IgD-negative memory B cell (primary cell): ENCODE measurements at regions not wholly inside any gene's neighbourhood (a gene's known extent, or its start where the extent isn't known, plus 50 kb on each side); places are given as distances from the start of the nearest gene placed in this dataset.

Experiments used
- H3K27ac Mint-ChIP-seq, 3 donors: one replicate each; pipeline ENCODE4 v1.8.0; 2020 to 2022; ENCODE audit warnings: mild to moderate bottlenecking in 3 of 3, mixed read lengths in 3 of 3, moderate library complexity in 1 of 3
- H3K27me3 Mint-ChIP-seq: one replicate; pipeline ENCODE4 v1.8.0; 2021; ENCODE audit warnings: mixed read lengths
- H3K36me3 Mint-ChIP-seq: one replicate; pipeline ENCODE4 v1.8.0; 2020; ENCODE audit warnings: mild to moderate bottlenecking, mixed read lengths
- H3K4me1 Mint-ChIP-seq, 3 donors: one replicate each; pipeline ENCODE4 v1.8.0; 2020 to 2022; ENCODE audit warnings: mixed read lengths in 3 of 3, mild to moderate bottlenecking in 1 of 3
- H3K4me3 Mint-ChIP-seq, 4 donors: one replicate each; pipeline ENCODE4 v1.8.0; 2020 to 2022; ENCODE audit warnings: mild to moderate bottlenecking in 4 of 4, mixed read lengths in 4 of 4, moderate library complexity in 3 of 4
- H3K9me3 Mint-ChIP-seq, 3 donors: one replicate each; pipeline ENCODE4 v1.8.0; 2020 to 2021; ENCODE audit warnings: mixed read lengths in 3 of 3, mild to moderate bottlenecking in 1 of 3

DNA sequence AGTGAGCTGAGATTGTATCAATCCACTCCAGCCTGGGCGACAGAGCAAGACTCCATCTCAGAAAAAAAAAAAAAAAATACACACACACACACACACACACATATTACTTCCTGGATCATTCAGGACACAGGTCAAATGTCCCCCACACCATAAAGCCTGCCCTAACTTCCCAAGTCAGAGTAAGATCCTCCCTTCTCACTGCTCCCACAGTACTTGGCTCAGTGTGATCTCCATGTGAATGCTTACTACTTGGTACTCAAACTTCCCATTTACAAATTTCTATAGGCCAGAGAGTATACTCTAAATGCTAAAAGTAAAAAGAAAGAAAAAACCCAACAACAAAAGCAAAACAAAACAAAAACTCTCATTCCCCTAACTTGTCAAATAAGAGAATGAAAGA lies 386.8 kb downstream of the SLITRK6 start:
- peaks cover 0 to 3% (median 0%) of the 10 kb centered on the region in 3 donors for H3K9me3 Mint-ChIP-seq
- H3K4me1 Mint-ChIP-seq = no peaks in the 10 kb centered on the region
- H3K27me3 Mint-ChIP-seq = no peaks in the 10 kb centered on the region
- H3K27ac Mint-ChIP-seq = no peak overlapping the region
- H3K36me3 Mint-ChIP-seq = no peaks in the 10 kb centered on the region
- H3K4me3 Mint-ChIP-seq = no peak overlapping the region

- H3K27ac Mint-ChIP-seq = no peak overlapping the region
These were observed 387.6 kb downstream of the SLITRK6 start for GRCh38 chr13:85411591-85411990.

GRCh38 chr13:85408415-85408814 lies 390.8 kb downstream of the SLITRK6 start:
- H3K4me3 Mint-ChIP-seq = no peak overlapping the region
- H3K36me3 Mint-ChIP-seq = no peaks in the 10 kb centered on the region
- H3K27me3 Mint-ChIP-seq = no peaks in the 10 kb centered on the region
- no peak overlapping the region for H3K27ac Mint-ChIP-seq
- H3K4me1 Mint-ChIP-seq = no peaks in the 10 kb centered on the region
- H3K9me3 Mint-ChIP-seq = peaks cover 0 to 3% (median 0%) of the 10 kb centered on the region in 3 donors

More at GRCh38 chr13:85411591-85411990, 387.6 kb downstream of the SLITRK6 start:
- Mint-ChIP-seq H3K4me3 (no peak overlapping the region), H3K4me1 (no peaks in the 10 kb centered on the region), H3K36me3 (no peaks in the 10 kb centered on the region), H3K27me3 (no peaks in the 10 kb centered on the region), H3K9me3 (peaks cover 0 to 3% (median 0%) of the 10 kb centered on the region in 3 donors)

- peaks cover 0 to 3% (median 0%) of the 10 kb centered on the region in 3 donors for H3K9me3 Mint-ChIP-seq
These were observed 392.8 kb downstream of the SLITRK6 start for GRCh38 chr13:85406269-85406975.

DNA sequence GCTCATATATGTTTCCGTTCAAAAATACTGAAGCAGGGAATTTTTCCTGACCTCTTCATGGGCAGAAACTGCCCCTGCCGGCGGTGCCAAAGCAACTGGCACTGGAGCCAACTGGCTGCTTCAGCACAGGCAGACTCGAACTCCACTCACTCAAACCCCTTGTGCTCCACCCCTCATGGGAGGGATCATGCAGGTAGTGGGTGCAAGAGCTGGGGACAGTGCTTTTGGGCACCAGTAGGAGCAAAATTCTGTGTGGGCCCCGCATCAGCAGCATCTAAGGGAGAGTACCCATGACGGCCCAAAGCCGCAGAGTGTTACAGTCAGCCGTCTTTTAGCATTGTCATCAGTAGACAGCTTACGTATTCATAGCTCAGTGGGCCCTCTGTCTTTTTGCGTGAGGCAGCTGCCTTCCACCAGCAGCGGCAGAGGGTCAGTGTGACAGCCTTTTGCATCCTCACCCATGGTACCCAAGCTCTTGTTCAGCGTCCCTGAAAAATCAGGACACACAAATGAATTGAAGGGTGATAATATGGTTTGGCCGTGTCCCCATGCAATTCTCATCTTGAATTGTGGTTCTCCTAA lies 393.8 kb downstream of the SLITRK6 start:
- H3K9me3 Mint-ChIP-seq = peaks cover 0 to 1% (median 0%) of the 10 kb centered on the region in 3 donors
- H3K4me3 Mint-ChIP-seq = no peak overlapping the region
- no peaks in the 10 kb centered on the region for H3K4me1 Mint-ChIP-seq
- no peaks in the 10 kb centered on the region for H3K27me3 Mint-ChIP-seq
- H3K27ac Mint-ChIP-seq = no peak overlapping the region
- H3K36me3 Mint-ChIP-seq = no peaks in the 10 kb centered on the region

More at GRCh38 chr13:85406269-85406975, 392.8 kb downstream of the SLITRK6 start:
- no peak overlapping the region for H3K27ac Mint-ChIP-seq
- no peaks in the 10 kb centered on the region for H3K36me3 Mint-ChIP-seq
- no peak overlapping the region for H3K4me3 Mint-ChIP-seq
- H3K4me1 Mint-ChIP-seq = no peaks in the 10 kb centered on the region
- no peaks in the 10 kb centered on the region for H3K27me3 Mint-ChIP-seq

- peaks cover 0 to 9% (median 2%) of the 10 kb centered on the region in 3 donors for H3K9me3 Mint-ChIP-seq
- no peaks in the 10 kb centered on the region for H3K27me3 Mint-ChIP-seq
- H3K4me3 Mint-ChIP-seq = no peak overlapping the region
- H3K36me3 Mint-ChIP-seq = no peaks in the 10 kb centered on the region
- H3K4me1 Mint-ChIP-seq = peaks cover 0 to 1% (median 0%) of the 10 kb centered on the region in 3 donors
- H3K27ac Mint-ChIP-seq = no peak overlapping the region
These were observed 412.8 kb downstream of the SLITRK6 start for GRCh38 chr13:85386424-85386823.

GRCh38 chr13:85383291-85383690 lies 415.9 kb downstream of the SLITRK6 start:
- Mint-ChIP-seq H3K27ac (no peak overlapping the region), H3K9me3 (peaks cover 0 to 3% (median 1%) of the 10 kb centered on the region in 3 donors), H3K27me3 (no peaks in the 10 kb centered on the region), H3K36me3 (no peaks in the 10 kb centered on the region), H3K4me3 (no peak overlapping the region), H3K4me1 (peaks cover 0 to 7% (median 1%) of the 10 kb centered on the region in 3 donors)

GRCh38 chr13:85381082-85381481 lies 418.1 kb downstream of the SLITRK6 start:
- peak overlapping the region in 1 of 4 donors; percentile 33 for H3K4me3 Mint-ChIP-seq
- peaks cover 0 to 3% (median 1%) of the 10 kb centered on the region in 3 donors for H3K9me3 Mint-ChIP-seq
- H3K36me3 Mint-ChIP-seq = no peaks in the 10 kb centered on the region
- H3K27ac Mint-ChIP-seq = no peak overlapping the region
- peaks cover 0 to 7% (median 1%) of the 10 kb centered on the region in 3 donors for H3K4me1 Mint-ChIP-seq
- no peaks in the 10 kb centered on the region for H3K27me3 Mint-ChIP-seq

DNA sequence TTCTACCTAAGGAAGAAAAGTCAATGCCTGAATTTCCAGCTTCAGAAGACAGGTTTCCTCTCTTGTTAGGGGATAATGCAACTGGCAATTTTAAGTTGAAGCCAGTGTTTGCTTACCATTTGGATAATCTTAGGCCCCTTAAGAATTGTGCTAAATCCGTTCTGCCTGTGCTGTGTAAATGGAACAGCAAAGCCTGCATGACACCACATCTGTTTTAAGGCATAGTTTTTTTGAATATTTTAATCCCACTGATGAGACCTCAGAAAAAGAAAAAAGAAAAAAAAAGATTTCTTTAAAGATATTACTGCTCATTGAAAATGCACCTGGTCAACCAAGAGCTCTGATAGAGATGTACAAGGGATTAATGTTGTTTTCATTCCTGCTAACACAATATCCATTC lies 419.2 kb downstream of the SLITRK6 start:
- Mint-ChIP-seq H3K4me3 (no peak overlapping the region), H3K9me3 (peaks cover 0 to 3% (median 1%) of the 10 kb centered on the region in 3 donors), H3K36me3 (no peaks in the 10 kb centered on the region), H3K27ac (no peak overlapping the region), H3K4me1 (peaks cover 0 to 7% (median 0%) of the 10 kb centered on the region in 3 donors), H3K27me3 (no peaks in the 10 kb centered on the region)

GRCh38 chr13:85379433-85379832 lies 419.8 kb downstream of the SLITRK6 start:
- Mint-ChIP-seq H3K4me1 (peaks cover 0 to 7% (median 0%) of the 10 kb centered on the region in 3 donors), H3K27me3 (no peaks in the 10 kb centered on the region), H3K4me3 (peak overlapping the region in 3 of 4 donors; percentile 14 to 41 (median 34)), H3K9me3 (peaks cover 0 to 3% (median 0%) of the 10 kb centered on the region in 3 donors), H3K36me3 (no peaks in the 10 kb centered on the region), H3K27ac (no peak overlapping the region)

DNA sequence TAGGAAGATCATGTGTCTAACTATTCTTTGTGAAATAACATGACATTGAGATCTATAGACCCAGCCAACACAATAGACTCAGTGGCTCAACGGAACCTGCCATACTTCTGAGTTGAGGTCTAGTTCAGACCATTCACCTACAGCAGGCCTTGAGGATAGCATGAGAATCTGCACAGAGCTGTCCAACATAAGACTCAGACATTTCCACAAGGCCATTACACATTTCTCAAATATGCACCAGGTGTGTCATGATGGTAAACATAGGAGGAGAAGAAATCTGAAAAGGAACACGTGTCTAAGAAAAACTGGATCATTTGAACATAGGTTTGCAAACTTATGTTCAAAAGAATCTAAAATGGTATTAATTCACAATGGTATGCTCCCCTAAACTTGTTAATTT lies 421.4 kb downstream of the SLITRK6 start:
- peaks cover 0 to 3% (median under 1%) of the 10 kb centered on the region in 3 donors for H3K9me3 Mint-ChIP-seq
- H3K27me3 Mint-ChIP-seq = no peaks in the 10 kb centered on the region
- no peak overlapping the region for H3K27ac Mint-ChIP-seq
- H3K4me1 Mint-ChIP-seq = peaks cover 0 to 7% (median 0%) of the 10 kb centered on the region in 3 donors
- no peaks in the 10 kb centered on the region for H3K36me3 Mint-ChIP-seq
- no peak overlapping the region for H3K4me3 Mint-ChIP-seq

DNA sequence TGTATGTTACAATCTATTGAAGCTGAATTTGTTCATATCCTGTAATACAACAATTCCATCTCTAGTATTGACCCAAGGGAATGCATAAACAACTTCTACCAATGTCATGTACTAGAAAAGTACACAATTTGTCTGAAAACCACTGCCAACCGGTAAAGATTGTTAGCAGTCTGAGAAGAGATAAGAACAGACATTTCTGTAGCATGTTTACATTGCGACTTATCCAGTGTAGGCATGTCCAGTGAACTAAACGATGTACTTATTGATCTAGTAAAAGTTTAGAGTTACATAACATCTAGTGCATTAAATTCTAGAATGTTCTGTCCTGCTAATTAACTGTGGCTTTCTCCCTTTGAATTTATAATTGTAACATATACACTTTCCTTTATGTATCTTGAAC lies 425.9 kb downstream of the SLITRK6 start:
- Mint-ChIP-seq H3K27ac (no peak overlapping the region), H3K4me3 (no peak overlapping the region), H3K4me1 (no peaks in the 10 kb centered on the region), H3K36me3 (no peaks in the 10 kb centered on the region), H3K27me3 (no peaks in the 10 kb centered on the region), H3K9me3 (peaks cover 1 to 3% (median 2%) of the 10 kb centered on the region in 3 donors)

DNA sequence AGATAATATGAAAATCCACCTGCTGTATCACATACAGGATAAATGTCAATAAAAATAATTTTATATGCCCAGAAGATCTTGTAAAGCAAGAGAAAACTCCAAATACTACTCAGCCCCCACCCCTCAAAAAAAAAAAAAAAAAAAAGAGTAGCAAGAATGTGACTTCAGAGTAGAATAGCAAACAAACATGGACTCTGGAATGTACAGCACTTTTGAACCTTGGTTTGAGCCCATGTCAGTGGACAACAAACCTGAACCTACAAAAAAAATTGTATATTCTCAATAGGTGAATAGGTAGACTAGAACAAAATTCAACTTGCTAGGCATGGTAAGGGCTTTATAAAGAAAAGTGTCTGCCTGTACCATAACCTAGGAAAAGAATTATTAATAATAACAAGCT lies 428.0 kb downstream of the SLITRK6 start:
- Mint-ChIP-seq H3K9me3 (peaks cover 1 to 3% (median 2%) of the 10 kb centered on the region in 3 donors), H3K36me3 (no peaks in the 10 kb centered on the region), H3K4me1 (no peaks in the 10 kb centered on the region), H3K27ac (no peak overlapping the region), H3K4me3 (no peak overlapping the region), H3K27me3 (no peaks in the 10 kb centered on the region)

GRCh38 chr13:85368686-85369085 lies 430.5 kb downstream of the SLITRK6 start:
- no peak overlapping the region for H3K4me3 Mint-ChIP-seq
- H3K27ac Mint-ChIP-seq = no peak overlapping the region
- H3K9me3 Mint-ChIP-seq = peaks cover 1 to 4% (median 3%) of the 10 kb centered on the region in 3 donors
- no peaks in the 10 kb centered on the region for H3K4me1 Mint-ChIP-seq
- no peaks in the 10 kb centered on the region for H3K36me3 Mint-ChIP-seq
- H3K27me3 Mint-ChIP-seq = no peaks in the 10 kb centered on the region

DNA sequence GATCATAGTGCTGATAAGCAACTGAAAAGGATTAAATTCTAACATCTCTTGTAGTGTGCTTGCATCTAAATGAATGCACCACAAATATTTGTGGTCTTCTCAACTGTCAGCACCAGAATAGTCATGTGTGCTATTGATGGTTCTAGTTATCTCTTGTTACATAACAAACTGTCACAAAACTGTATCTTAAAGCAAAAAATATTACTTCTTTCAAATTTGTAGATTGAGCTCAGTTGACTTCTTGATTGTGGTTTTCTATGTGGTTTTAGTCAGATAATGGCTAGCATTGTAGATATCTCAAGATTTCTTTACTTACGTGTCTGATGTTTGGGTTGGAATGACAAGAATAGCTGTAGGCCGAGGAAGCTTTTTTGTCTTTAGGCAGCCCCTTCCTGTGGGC lies 431.3 kb downstream of the SLITRK6 start:
- H3K27ac Mint-ChIP-seq = no peak overlapping the region
- no peaks in the 10 kb centered on the region for H3K27me3 Mint-ChIP-seq
- H3K36me3 Mint-ChIP-seq = no peaks in the 10 kb centered on the region
- no peak overlapping the region for H3K4me3 Mint-ChIP-seq
- peaks cover 1 to 4% (median 3%) of the 10 kb centered on the region in 3 donors for H3K9me3 Mint-ChIP-seq
- no peaks in the 10 kb centered on the region for H3K4me1 Mint-ChIP-seq
